ENCODE measurements at regions not wholly inside any gene's neighbourhood (a gene's known extent, or its start where the extent isn't known, plus 50 kb on each side); places are given as distances from the start of the nearest gene placed in this dataset.

DNA sequence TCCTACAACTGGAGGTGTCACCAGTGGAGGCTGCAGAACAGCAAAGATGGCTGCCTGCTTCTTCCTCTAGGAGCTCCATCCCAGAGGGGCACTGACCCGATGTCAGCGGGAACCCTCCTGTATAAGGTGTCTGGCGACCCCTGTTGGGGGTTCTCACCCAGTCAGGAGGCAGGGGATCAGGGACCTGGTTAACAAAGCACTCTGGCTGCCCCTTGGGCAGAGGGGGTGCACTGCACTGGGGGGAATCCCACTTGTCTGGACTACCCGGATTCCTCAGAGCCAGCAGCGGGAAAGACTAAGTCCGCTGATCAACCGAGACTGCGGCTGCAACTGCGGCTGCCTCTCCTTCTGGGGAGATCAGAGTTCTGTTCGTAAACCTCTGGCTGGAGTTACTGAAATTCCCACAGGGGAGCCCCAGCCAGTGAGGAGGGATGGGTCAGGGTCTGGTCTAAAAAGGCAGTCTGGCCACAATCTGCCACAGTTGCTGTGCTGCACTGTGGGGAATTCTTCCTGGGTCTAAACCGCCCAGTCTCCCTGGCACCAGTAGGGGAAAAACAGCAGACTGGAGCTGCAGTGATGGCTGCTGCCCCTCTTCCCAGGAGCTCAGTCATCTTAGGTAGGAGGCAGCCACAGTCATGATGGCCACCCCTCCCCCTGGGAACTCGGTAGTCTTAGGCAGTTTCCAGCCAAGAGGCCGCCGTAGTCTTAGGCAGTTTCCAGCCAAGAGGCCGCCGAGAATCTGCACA is 213.4 kb downstream of the CYB561 start:
- H3K79me2 ChIP-seq (ENCODE audit: control insufficient read depth, insufficient read depth, low read length, unreplicated experiment), result peaks cover 31% of the 10 kb centered on the region
- no peak overlapping the region for H3K27ac ChIP-seq (ENCODE audit: low read depth, low read length)
- H3K36me3 ChIP-seq (ENCODE audit: insufficient read depth, low read length), result peaks cover 11% of the 10 kb centered on the region; the same call in 1 of the 2 replicates
- H3K27me3 ChIP-seq (ENCODE audit: insufficient read depth, low read length), result no peaks in the 10 kb centered on the region
- H3K4me3 ChIP-seq (ENCODE audit: low read depth, low read length), result no peak overlapping the region
- no peak overlapping the region for H2AFZ ChIP-seq (ENCODE audit: low read length, unreplicated experiment)
- no peaks in the 10 kb centered on the region for H3K4me1 ChIP-seq (ENCODE audit: control insufficient read depth, insufficient read depth, low read length, unreplicated experiment)

DNA sequence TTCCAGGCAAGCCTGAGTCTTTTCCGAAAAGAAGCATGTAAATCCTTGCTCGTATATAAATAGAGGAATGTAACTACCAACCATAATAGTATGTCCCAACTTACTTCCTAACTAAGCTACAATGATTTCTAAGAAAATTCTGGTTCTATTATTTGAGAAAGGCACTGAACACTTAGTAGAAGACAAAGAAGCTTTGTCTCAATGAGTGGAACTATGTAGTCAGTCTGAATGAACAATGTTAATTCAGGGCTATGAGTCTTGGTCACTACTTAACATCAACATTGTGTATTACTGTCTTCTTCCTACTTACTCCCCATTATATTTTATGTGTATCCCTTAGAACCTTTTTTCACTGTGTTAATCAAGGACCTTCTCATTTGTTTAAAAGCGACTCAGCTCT is 206.0 kb downstream of the CYB561 start:
- H3K4me3 ChIP-seq (ENCODE audit: low read depth, low read length), result no peak overlapping the region
- no peak overlapping the region for H3K27ac ChIP-seq (ENCODE audit: low read depth, low read length)
- H2AFZ ChIP-seq (ENCODE audit: low read length, unreplicated experiment), result no peak overlapping the region
- no peaks in the 10 kb centered on the region for H3K27me3 ChIP-seq (ENCODE audit: insufficient read depth, low read length)
- peaks cover 52% of the 10 kb centered on the region for H3K36me3 ChIP-seq (ENCODE audit: insufficient read depth, low read length)
- H3K79me2 ChIP-seq (ENCODE audit: control insufficient read depth, insufficient read depth, low read length, unreplicated experiment), result peaks cover 4% of the 10 kb centered on the region
- no peaks in the 10 kb centered on the region for H3K4me1 ChIP-seq (ENCODE audit: control insufficient read depth, insufficient read depth, low read length, unreplicated experiment)

DNA sequence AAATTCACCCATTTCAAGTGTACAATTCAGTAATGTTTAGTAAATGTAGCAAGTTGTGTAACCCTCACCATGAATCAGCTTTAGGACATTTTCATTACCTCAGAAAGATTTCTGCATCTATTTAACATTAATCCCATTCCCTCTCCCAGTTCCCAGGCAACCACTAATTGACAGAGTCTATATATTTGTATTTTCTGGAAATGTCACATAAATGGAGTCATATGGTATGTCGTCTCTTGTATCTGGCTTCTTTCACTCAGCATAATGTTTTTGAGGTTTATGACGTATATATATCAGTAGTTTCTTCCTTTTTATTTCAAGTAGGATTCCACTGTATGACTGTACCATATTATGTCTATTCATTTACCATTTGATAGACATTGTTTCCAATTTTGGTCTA is 199.8 kb downstream of the CYB561 start:
- peaks cover 3% of the 10 kb centered on the region for H3K79me2 ChIP-seq (ENCODE audit: control insufficient read depth, insufficient read depth, low read length, unreplicated experiment)
- no peaks in the 10 kb centered on the region for H3K27me3 ChIP-seq (ENCODE audit: insufficient read depth, low read length)
- peaks cover 29% of the 10 kb centered on the region for H3K4me1 ChIP-seq (ENCODE audit: control insufficient read depth, insufficient read depth, low read length, unreplicated experiment)
- no peak overlapping the region for H3K4me3 ChIP-seq (ENCODE audit: low read depth, low read length)
- peaks cover 24% of the 10 kb centered on the region for H3K36me3 ChIP-seq (ENCODE audit: insufficient read depth, low read length)
- H3K27ac ChIP-seq (ENCODE audit: low read depth, low read length), result peak overlapping the region; percentile 7; the same call in 1 of the 2 replicates
- no peak overlapping the region for H2AFZ ChIP-seq (ENCODE audit: low read length, unreplicated experiment)

DNA sequence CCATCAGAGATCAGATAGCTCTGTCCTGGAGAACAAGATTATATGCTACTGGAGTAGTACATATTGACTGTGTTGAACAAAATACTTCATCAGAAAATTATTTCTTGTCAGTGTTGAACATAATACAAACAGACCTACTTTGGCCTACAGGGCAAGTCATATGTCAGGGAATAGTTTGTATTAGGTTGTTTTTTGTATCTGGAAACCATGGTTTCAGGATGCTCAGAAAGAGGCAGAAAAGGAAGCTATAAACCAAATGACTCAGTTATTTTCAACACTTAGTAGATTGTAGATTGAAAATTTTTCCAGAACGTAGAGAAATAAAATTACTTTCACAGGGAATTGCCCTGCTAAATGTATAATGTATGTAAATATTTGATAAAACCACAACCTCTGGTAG is 198.4 kb downstream of the CYB561 start:
- Histone ChIP-seq H3K27me3 (ENCODE audit: insufficient read depth, low read length) (no peaks in the 10 kb centered on the region), H3K4me3 (ENCODE audit: low read depth, low read length) (no peak overlapping the region), H3K79me2 (ENCODE audit: control insufficient read depth, insufficient read depth, low read length, unreplicated experiment) (peaks cover 7% of the 10 kb centered on the region), H3K4me1 (ENCODE audit: control insufficient read depth, insufficient read depth, low read length, unreplicated experiment) (peaks cover 33% of the 10 kb centered on the region), H2AFZ (ENCODE audit: low read length, unreplicated experiment) (no peak overlapping the region), H3K27ac (ENCODE audit: low read depth, low read length) (peak overlapping the region; percentile 15; the same call in 1 of the 2 replicates), H3K36me3 (ENCODE audit: insufficient read depth, low read length) (peaks cover 17% of the 10 kb centered on the region)

DNA sequence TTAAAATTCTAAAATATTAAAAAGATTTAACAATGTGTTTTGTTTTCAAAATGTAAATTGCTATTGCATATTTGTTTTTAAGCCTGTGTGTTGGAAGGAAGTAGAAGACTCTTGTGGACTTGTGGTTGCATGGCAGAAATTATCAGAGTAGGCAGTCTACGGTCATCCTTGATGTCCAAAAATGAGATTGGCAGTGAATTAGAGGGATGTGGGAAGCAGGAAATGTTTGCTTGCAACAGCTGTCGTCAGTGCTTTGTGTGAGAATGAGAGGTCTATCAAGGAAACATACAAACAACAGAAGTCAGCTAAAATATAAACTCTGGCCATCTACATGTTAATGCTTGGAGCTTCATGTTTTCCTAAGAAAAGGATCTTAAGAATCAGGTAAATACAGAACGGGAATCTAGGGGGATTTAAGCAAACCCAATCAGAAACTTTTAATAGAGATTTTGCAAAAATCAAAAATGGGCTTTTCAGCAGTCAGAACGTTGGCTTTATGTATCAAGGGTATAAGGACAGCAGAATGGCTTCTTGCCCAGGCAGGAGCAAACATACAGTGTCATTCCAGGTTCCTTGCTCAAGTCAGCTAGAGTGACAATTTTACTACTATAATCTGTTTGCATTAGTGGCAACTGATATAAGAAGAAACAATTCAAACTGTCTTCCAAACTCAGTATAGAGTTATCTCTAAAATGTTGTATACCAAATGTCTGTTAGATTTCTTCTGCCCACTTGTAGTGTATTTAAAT is 196.7 kb downstream of the CYB561 start:
- Histone ChIP-seq H3K27me3 (ENCODE audit: insufficient read depth, low read length) (no peaks in the 10 kb centered on the region), H3K36me3 (ENCODE audit: insufficient read depth, low read length) (0 out of 2 replicates have a peak, but pooled peaks cover 2% of the 10 kb centered on the region), H2AFZ (ENCODE audit: low read length, unreplicated experiment) (no peak overlapping the region), H3K4me3 (ENCODE audit: low read depth, low read length) (no peak overlapping the region), H3K79me2 (ENCODE audit: control insufficient read depth, insufficient read depth, low read length, unreplicated experiment) (peaks cover 15% of the 10 kb centered on the region), H3K4me1 (ENCODE audit: control insufficient read depth, insufficient read depth, low read length, unreplicated experiment) (peaks cover 33% of the 10 kb centered on the region), H3K27ac (ENCODE audit: low read depth, low read length) (0 out of 2 replicates have a peak overlapping the region, but pooled peaks have one; percentile 1)

DNA sequence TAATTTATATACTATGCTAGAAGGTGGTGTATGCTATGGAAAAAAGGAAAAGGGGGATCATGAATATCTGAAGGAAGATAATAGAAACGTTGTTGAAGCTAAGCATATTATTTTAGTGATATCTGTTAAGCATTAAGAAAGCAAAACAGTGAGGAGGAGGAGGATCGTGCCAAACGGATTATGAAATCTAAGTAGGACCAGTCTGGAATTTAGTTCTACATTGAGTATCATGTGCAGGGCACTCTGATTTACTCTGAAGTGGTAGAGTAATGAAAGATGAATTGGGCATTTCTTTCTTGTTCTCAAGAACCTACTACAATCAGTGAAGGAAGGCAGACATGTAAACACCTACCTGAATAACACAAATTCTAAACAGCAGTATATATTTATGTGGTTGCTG is 195.3 kb downstream of the CYB561 start:
- Histone ChIP-seq H3K79me2 (ENCODE audit: control insufficient read depth, insufficient read depth, low read length, unreplicated experiment) (peaks cover 18% of the 10 kb centered on the region), H3K27ac (ENCODE audit: low read depth, low read length) (peak overlapping the region; percentile 42), H3K4me3 (ENCODE audit: low read depth, low read length) (peak overlapping the region; percentile 58)

DNA sequence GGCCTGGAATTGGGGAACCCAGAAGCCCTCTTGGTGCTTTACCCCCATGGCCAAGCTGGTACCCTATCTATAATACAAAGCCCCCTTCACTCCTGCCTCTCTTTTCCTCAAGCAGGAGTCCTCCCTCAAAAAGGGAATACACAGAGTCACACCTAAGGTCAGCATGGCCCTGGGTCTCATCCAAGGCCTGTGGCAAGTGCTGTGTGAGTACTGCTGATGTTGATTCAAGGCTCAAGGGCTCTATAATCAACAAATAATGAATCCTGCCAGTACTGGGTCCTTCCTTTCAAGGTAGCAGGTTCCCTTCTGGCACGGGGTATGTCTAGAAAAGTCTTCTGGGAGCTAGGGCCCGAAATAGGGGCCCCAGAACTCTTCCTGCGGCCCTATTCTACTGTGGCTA is 187.3 kb downstream of the CYB561 start:
- no peak overlapping the region for H3K27ac ChIP-seq (ENCODE audit: low read depth, low read length)
- no peak overlapping the region for H3K4me3 ChIP-seq (ENCODE audit: low read depth, low read length)
- H3K36me3 ChIP-seq (ENCODE audit: insufficient read depth, low read length), result no peaks in the 10 kb centered on the region
- peaks cover 20% of the 10 kb centered on the region for H3K79me2 ChIP-seq (ENCODE audit: control insufficient read depth, insufficient read depth, low read length, unreplicated experiment)
- no peaks in the 10 kb centered on the region for H3K27me3 ChIP-seq (ENCODE audit: insufficient read depth, low read length)
- no peak overlapping the region for H2AFZ ChIP-seq (ENCODE audit: low read length, unreplicated experiment)
- no peaks in the 10 kb centered on the region for H3K4me1 ChIP-seq (ENCODE audit: control insufficient read depth, insufficient read depth, low read length, unreplicated experiment)

More for the DNA sequence above, 195.3 kb downstream of the CYB561 start:
- Histone ChIP-seq H2AFZ (ENCODE audit: low read length, unreplicated experiment) (peak overlapping the region; percentile 17), H3K4me1 (ENCODE audit: control insufficient read depth, insufficient read depth, low read length, unreplicated experiment) (peaks cover 33% of the 10 kb centered on the region), H3K36me3 (ENCODE audit: insufficient read depth, low read length) (no peaks in the 10 kb centered on the region), H3K27me3 (ENCODE audit: insufficient read depth, low read length) (no peaks in the 10 kb centered on the region)

DNA sequence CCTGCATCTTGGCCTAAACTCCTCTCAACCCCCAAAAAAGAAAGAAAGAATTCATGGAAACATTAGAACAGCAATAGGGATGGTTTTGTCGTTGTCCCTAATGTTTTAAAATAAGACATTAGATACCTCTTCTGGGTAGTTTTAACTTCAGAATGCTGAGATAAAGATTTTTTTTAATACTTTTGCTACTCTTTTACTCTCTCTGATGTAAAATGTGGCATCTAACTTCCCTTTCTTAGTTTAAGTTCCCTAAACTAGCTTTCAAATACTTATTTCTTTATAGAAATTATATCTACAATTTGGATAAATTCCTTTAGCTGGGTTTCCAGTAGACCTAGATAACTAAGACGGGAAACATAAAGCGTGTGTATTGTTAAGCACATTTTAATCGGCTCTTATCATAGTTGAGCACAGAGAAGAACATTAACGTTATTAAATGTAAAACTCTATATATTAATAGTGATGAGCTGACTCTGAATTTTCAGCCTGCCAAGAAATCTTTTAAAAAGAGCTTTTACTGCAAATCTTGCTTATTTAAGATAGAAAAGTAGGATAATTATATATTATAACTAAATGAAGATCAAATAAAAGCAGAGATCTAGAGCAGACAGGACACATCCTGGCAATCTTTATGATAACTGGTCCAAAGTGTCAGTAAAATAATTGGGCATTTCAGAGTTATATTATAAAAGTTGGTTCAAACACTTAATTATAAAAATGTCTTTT is 183.2 kb downstream of the CYB561 start:
- Histone ChIP-seq H3K27ac (ENCODE audit: low read depth, low read length) (no peak overlapping the region), H3K79me2 (ENCODE audit: control insufficient read depth, insufficient read depth, low read length, unreplicated experiment) (peaks cover 11% of the 10 kb centered on the region), H3K4me3 (ENCODE audit: low read depth, low read length) (no peak overlapping the region), H2AFZ (ENCODE audit: low read length, unreplicated experiment) (no peak overlapping the region), H3K4me1 (ENCODE audit: control insufficient read depth, insufficient read depth, low read length, unreplicated experiment) (no peaks in the 10 kb centered on the region), H3K27me3 (ENCODE audit: insufficient read depth, low read length) (no peaks in the 10 kb centered on the region), H3K36me3 (ENCODE audit: insufficient read depth, low read length) (peaks cover 3% of the 10 kb centered on the region; the same call in 1 of the 2 replicates)

DNA sequence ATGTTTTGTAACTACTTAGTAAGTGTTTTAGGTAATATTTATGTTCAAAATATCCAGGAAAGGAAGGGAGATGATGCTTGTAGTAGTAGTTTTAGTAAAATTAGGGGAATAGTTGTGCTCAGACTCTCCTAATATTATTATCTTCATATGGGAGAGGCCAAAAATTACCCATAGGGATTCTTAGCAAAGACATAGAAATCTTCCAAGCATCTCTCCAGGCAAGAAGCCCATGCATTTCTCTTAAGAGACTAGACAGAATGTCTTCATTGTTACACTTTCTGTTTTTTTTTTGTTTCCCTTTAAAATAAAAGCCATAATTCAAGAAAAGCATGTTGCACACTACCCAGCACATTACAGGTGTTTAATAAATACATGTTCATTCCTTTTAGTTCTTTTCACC is 180.6 kb downstream of the CYB561 start:
- Histone ChIP-seq H3K27me3 (ENCODE audit: insufficient read depth, low read length) (no peaks in the 10 kb centered on the region), H3K27ac (ENCODE audit: low read depth, low read length) (no peak overlapping the region), H3K4me3 (ENCODE audit: low read depth, low read length) (no peak overlapping the region), H3K79me2 (ENCODE audit: control insufficient read depth, insufficient read depth, low read length, unreplicated experiment) (no peaks in the 10 kb centered on the region), H3K4me1 (ENCODE audit: control insufficient read depth, insufficient read depth, low read length, unreplicated experiment) (peaks cover 8% of the 10 kb centered on the region), H2AFZ (ENCODE audit: low read length, unreplicated experiment) (no peak overlapping the region), H3K36me3 (ENCODE audit: insufficient read depth, low read length) (peaks cover 15% of the 10 kb centered on the region; the same call in 1 of the 2 replicates)

DNA sequence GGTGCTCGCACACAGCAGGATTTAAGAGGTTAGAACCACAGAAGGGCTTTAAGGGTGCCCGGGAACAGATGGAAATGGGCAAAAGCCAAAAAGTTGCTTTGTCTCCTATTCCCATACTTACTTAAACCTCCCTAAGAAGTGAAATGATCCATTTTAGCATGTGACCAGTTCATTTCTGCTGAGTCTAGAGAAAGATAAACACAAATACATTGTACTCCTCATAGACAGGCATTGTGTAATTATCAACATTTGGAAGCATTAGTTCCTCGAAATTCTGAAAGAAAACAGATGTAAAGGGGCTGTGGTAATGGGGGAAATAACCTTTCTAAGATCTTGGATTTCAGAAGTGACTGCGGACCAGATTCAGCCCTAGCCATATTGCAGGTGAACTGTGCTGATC is 178.3 kb downstream of the CYB561 start:
- Histone ChIP-seq H3K27me3 (ENCODE audit: insufficient read depth, low read length) (no peaks in the 10 kb centered on the region), H3K27ac (ENCODE audit: low read depth, low read length) (no peak overlapping the region), H3K36me3 (ENCODE audit: insufficient read depth, low read length) (peaks cover 24% of the 10 kb centered on the region), H3K79me2 (ENCODE audit: control insufficient read depth, insufficient read depth, low read length, unreplicated experiment) (peaks cover 4% of the 10 kb centered on the region), H2AFZ (ENCODE audit: low read length, unreplicated experiment) (no peak overlapping the region), H3K4me1 (ENCODE audit: control insufficient read depth, insufficient read depth, low read length, unreplicated experiment) (peaks cover 13% of the 10 kb centered on the region), H3K4me3 (ENCODE audit: low read depth, low read length) (no peak overlapping the region)

Data from ACC112 (cell line).